ENCODE measurements at regions not wholly inside any gene's neighbourhood (a gene's known extent, or its start where the extent isn't known, plus 50 kb on each side); places are given as distances from the start of the nearest gene placed in this dataset.

GRCh38 chr4:162659716-162660115, 495.9 kb upstream of the FSTL5 start:
- no peak for TF ChIP-seq CTCF (conservative IDR thresholded peaks at IDR 0.05; ENCODE audit: low read length)
- TF ChIP-seq EZH2phosphoT487 (IDR thresholded peaks at IDR 0.05; ENCODE audit: borderline replicate concordance, low read depth, low read length): no peak
